Effector memory CD4-positive, alpha-beta T cell (primary cell): ENCODE measurements at regions not wholly inside any gene's neighbourhood (a gene's known extent, or its start where the extent isn't known, plus 50 kb on each side); places are given as distances from the start of the nearest gene placed in this dataset.

ENCODE experiments used
- DNase-seq, 3 donors: peaks; one replicate each; pipeline ENCODE4 v3.0.0-alpha.2; 2020
- H3K27ac ChIP-seq: 2 replicates; pipeline ENCODE4 v1.7.0; 2013; ENCODE audit warnings: mild to moderate bottlenecking, low read length, moderate library complexity; ENCODE audit not compliant: insufficient read depth, poor library complexity, severe bottlenecking
- H3K27me3 ChIP-seq: replicated peaks from 2 replicates; pipeline ENCODE4 v1.7.0; 2013; ENCODE audit warnings: mild to moderate bottlenecking, low read length; ENCODE audit not compliant: insufficient read depth, control insufficient read depth, poor library complexity, severe bottlenecking
- H3K36me3 ChIP-seq: 2 replicates; pipeline ENCODE4 v1.7.0; 2013; ENCODE audit warnings: mild to moderate bottlenecking, low read length, moderate library complexity; ENCODE audit not compliant: control insufficient read depth, insufficient read depth
- H3K4me1 ChIP-seq: 2 replicates; pipeline ENCODE4 v1.7.0; 2013; ENCODE audit warnings: low read length, mild to moderate bottlenecking; ENCODE audit not compliant: control insufficient read depth, insufficient read depth, poor library complexity, severe bottlenecking
- H3K4me3 ChIP-seq: 2 replicates; pipeline ENCODE4 v1.7.0; 2013; ENCODE audit warnings: low read length, low read depth, mild to moderate bottlenecking; ENCODE audit not compliant: insufficient read depth, poor library complexity, severe bottlenecking
- H3K9me3 ChIP-seq: 2 replicates; pipeline ENCODE4 v1.7.0; 2013; ENCODE audit warnings: mild to moderate bottlenecking, low read length, moderate library complexity; ENCODE audit not compliant: control insufficient read depth

- H3K27ac ChIP-seq: no peak overlapping the region
- H3K4me3 ChIP-seq: no peak overlapping the region
- H3K27me3 ChIP-seq: no peaks in the 10 kb centered on the region
- H3K9me3 ChIP-seq: no peaks in the 10 kb centered on the region
- DNase-seq: no peak
- no peaks in the 10 kb centered on the region for H3K36me3 ChIP-seq
- no peaks in the 10 kb centered on the region for H3K4me1 ChIP-seq
Measured at GRCh38 chr18:47434214-47434746, 182.8 kb upstream of the SKOR2 start.

- Histone ChIP-seq H3K9me3 (no peaks in the 10 kb centered on the region), H3K4me1 (no peaks in the 10 kb centered on the region), H3K27me3 (no peaks in the 10 kb centered on the region), H3K36me3 (no peaks in the 10 kb centered on the region), H3K4me3 (no peak overlapping the region), H3K27ac (no peak overlapping the region)
- DNase-seq: no peak
Measured at GRCh38 chr18:47427923-47428637, 176.6 kb upstream of the SKOR2 start.

GRCh38 chr18:47427072-47427471 is 175.6 kb upstream of the SKOR2 start:
- Histone ChIP-seq H3K4me1 (no peaks in the 10 kb centered on the region), H3K27me3 (no peaks in the 10 kb centered on the region), H3K27ac (no peak overlapping the region), H3K36me3 (no peaks in the 10 kb centered on the region), H3K4me3 (no peak overlapping the region), H3K9me3 (no peaks in the 10 kb centered on the region)
- DNase-seq: no peak

GRCh38 chr18:47425365-47425764 is 173.9 kb upstream of the SKOR2 start:
- H3K36me3 ChIP-seq: no peaks in the 10 kb centered on the region
- no peak for DNase-seq
- H3K4me3 ChIP-seq: no peak overlapping the region
- no peaks in the 10 kb centered on the region for H3K27me3 ChIP-seq
- no peaks in the 10 kb centered on the region for H3K9me3 ChIP-seq
- H3K27ac ChIP-seq: no peak overlapping the region
- H3K4me1 ChIP-seq: no peaks in the 10 kb centered on the region

GRCh38 chr18:47422524-47422923 is 171.1 kb upstream of the SKOR2 start:
- Histone ChIP-seq H3K27me3 (no peaks in the 10 kb centered on the region), H3K9me3 (no peaks in the 10 kb centered on the region), H3K4me1 (no peaks in the 10 kb centered on the region), H3K36me3 (no peaks in the 10 kb centered on the region), H3K27ac (no peak overlapping the region), H3K4me3 (no peak overlapping the region)
- DNase-seq: no peak

- H3K4me3 ChIP-seq: no peak overlapping the region
- no peak overlapping the region for H3K27ac ChIP-seq
- no peaks in the 10 kb centered on the region for H3K4me1 ChIP-seq
- no peaks in the 10 kb centered on the region for H3K36me3 ChIP-seq
- H3K27me3 ChIP-seq: no peaks in the 10 kb centered on the region
- DNase-seq: no peak
- no peaks in the 10 kb centered on the region for H3K9me3 ChIP-seq
Measured at GRCh38 chr18:47420130-47420529, 168.7 kb upstream of the SKOR2 start.

GRCh38 chr18:47418746-47419145 is 167.3 kb upstream of the SKOR2 start:
- Histone ChIP-seq H3K4me1 (no peaks in the 10 kb centered on the region), H3K4me3 (no peak overlapping the region), H3K36me3 (no peaks in the 10 kb centered on the region), H3K9me3 (no peaks in the 10 kb centered on the region), H3K27me3 (no peaks in the 10 kb centered on the region), H3K27ac (no peak overlapping the region)
- DNase-seq: no peak

- DNase-seq: no peak
- Histone ChIP-seq H3K9me3 (no peaks in the 10 kb centered on the region), H3K36me3 (no peaks in the 10 kb centered on the region)
Measured at GRCh38 chr18:47417807-47418206, 166.3 kb upstream of the SKOR2 start.

GRCh38 chr18:47415881-47416280 is 164.4 kb upstream of the SKOR2 start:
- H3K4me1 ChIP-seq: no peaks in the 10 kb centered on the region
- no peaks in the 10 kb centered on the region for H3K27me3 ChIP-seq
- DNase-seq: no peak

More at GRCh38 chr18:47417807-47418206, 166.3 kb upstream of the SKOR2 start:
- Histone ChIP-seq H3K4me1 (no peaks in the 10 kb centered on the region), H3K27me3 (no peaks in the 10 kb centered on the region), H3K4me3 (no peak overlapping the region), H3K27ac (no peak overlapping the region)

GRCh38 chr18:47413327-47413726 is 161.9 kb upstream of the SKOR2 start:
- H3K27ac ChIP-seq: no peak overlapping the region
- H3K27me3 ChIP-seq: no peaks in the 10 kb centered on the region
- no peak overlapping the region for H3K4me3 ChIP-seq
- H3K4me1 ChIP-seq: no peaks in the 10 kb centered on the region
- DNase-seq: no peak
- no peaks in the 10 kb centered on the region for H3K9me3 ChIP-seq
- H3K36me3 ChIP-seq: no peaks in the 10 kb centered on the region

More at GRCh38 chr18:47415881-47416280, 164.4 kb upstream of the SKOR2 start:
- no peak overlapping the region for H3K4me3 ChIP-seq
- no peak overlapping the region for H3K27ac ChIP-seq
- no peaks in the 10 kb centered on the region for H3K36me3 ChIP-seq
- no peaks in the 10 kb centered on the region for H3K9me3 ChIP-seq
